ENCODE measurements at regions not wholly inside any gene's neighbourhood (a gene's known extent, or its start where the extent isn't known, plus 50 kb on each side); places are given as distances from the start of the nearest gene placed in this dataset.

DNA sequence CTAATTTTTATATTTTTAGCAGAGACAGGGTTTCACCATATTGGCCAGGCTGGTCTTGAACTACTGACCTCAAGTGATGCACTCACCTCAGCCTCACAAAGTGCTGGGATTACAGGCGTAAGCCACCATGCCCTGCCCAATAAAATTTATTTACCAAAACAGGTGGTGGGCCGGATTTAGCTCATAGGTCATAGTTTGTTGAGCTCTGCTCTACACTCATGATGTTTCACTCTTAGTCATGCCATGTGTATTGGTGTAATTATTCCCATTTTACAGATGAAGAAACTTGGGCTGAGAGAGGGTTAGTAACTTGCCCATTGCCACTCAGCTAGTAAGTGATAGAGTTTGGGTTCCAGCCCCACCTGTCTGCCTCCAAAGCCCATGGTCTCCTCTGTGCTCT, 93.1 kb upstream of the WWC1 start:
- TF ChIP-seq, protein P1, sequence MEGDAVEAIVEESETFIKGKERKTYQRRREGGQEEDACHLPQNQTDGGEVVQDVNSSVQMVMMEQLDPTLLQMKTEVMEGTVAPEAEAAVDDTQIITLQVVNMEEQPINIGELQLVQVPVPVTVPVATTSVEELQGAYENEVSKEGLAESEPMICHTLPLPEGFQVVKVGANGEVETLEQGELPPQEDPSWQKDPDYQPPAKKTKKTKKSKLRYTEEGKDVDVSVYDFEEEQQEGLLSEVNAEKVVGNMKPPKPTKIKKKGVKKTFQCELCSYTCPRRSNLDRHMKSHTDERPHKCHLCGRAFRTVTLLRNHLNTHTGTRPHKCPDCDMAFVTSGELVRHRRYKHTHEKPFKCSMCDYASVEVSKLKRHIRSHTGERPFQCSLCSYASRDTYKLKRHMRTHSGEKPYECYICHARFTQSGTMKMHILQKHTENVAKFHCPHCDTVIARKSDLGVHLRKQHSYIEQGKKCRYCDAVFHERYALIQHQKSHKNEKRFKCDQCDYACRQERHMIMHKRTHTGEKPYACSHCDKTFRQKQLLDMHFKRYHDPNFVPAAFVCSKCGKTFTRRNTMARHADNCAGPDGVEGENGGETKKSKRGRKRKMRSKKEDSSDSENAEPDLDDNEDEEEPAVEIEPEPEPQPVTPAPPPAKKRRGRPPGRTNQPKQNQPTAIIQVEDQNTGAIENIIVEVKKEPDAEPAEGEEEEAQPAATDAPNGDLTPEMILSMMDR (IDR thresholded peaks at IDR 0.05; ENCODE audit: poor library complexity, severe bottlenecking), result no peak
- TF ChIP-seq POLR2AphosphoS5 (IDR thresholded peaks at IDR 0.05) (no peak), TAF1 (IDR thresholded peaks at IDR 0.05; ENCODE audit: low read depth) (no peak), EZH2 (IDR thresholded peaks at IDR 0.05; ENCODE audit: borderline replicate concordance, insufficient read depth, low read length, poor library complexity, severe bottlenecking) (no peak), RAD21 (conservative IDR thresholded peaks at IDR 0.05) (no peak), EP300 (conservative IDR thresholded peaks at IDR 0.05; ENCODE audit: poor library complexity, severe bottlenecking) (no peak), REST (IDR thresholded peaks at IDR 0.05; ENCODE audit: borderline replicate concordance) (no peak)
